GM10248 (cell line): ENCODE measurements at regions not wholly inside any gene's neighbourhood (a gene's known extent, or its start where the extent isn't known, plus 50 kb on each side); places are given as distances from the start of the nearest gene placed in this dataset.
"Not testable (repeated sequence)": the region's sequence is repeated elsewhere in the genome, so short reads cannot be mapped to it uniquely, and the experiment has no call there.

Experiments used
- CTCF ChIA-PET: fragments of 300-600 bp; sonication (Branson Sonifier 250); formaldehyde crosslinking; extraction: SDS; loops from one replicate; lab custom pipeline; 2021; ENCODE audit warnings: antibody characterized with exemption; lab: Yijun Ruan, JAX
- POLR2A ChIA-PET: fragments of 350-650 bp; sonication (Branson Sonifier 250); formaldehyde crosslinking; extraction: SDS; loops from one replicate; lab custom pipeline; 2020; ENCODE audit warnings: antibody characterized with exemption; lab: Yijun Ruan, JAX
- DNase-seq: peaks from one replicate; pipeline ENCODE4 v3.0.0; 2012; ENCODE audit errors: extremely low spot score
- CTCF ChIP-seq: IDR thresholded peaks from 2 replicates; pipeline ENCODE4 v1.5.1; 2012; ENCODE audit warnings: mild to moderate bottlenecking, low read depth; ENCODE audit errors: extremely low read depth, missing control alignments, control extremely low read depth

DNA sequence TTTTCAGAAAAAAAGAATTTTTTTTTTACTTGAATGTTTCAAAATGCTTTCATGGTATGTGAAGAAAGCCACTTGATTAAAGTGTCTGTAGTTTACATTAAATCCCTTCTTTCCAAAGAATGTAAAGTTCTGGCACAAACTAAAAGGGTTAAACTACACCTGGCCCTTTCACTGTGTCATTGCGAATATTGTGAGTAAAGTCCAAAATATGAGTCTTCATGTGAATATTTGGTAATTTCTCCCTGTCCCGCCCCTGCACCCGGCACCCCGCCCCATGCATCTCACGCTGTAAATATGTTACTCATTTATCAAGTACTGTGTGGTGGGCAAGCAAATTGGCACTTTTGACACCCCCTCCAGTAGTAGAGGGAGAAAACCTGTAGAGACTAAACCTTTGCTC is 274.7 kb downstream of the TTC6 start:
- POLR2A ChIA-PET, result no interaction called here
- no peak for TF ChIP-seq CTCF
- no peak for DNase-seq
- CTCF ChIA-PET, result interaction anchor here (1.1 kb wide), 1 partner anchor 623 kb away, joined by 3 read pairs; no protein-coding TSS in a partner anchor

DNA sequence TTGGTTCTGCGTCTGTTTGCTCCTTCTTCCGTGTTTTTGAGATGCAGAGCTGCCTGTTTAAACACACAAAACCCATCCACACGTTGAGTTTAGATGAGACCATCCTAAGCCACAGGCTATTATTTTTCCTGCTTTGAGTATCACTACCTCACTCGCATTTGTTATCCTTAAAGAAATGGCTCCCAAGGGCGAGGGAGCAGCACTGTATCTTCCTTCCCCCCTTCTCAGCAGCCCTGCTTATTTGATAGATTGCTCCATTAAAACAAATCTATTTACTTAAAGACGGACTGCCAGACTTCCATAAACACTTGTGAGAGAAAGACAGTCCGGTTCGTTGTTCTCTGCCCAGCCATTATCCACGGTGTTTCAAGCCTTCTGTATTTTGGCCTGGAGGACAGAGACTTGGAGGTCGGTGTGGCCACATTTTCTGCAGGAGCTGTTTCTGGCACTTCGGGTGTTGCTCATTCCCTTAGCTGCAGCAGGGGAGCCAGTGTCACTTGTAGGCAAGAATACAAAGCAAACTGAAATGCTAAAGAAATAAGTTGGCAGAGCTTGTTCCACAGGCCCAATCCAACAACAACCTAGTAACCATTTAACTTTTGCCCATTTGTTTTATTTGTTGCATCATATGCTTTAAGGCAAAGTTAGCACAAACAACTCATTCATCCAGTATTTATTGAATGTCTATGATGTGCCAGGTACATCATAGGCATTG is 275.4 kb downstream of the TTC6 start:
- ChIA-PET POLR2A (no interaction called here), CTCF (interaction anchor here (1.1 kb wide), 1 partner anchor 624 kb away, joined by 3 read pairs; no protein-coding TSS in a partner anchor)
- no peak for TF ChIP-seq CTCF
- no peak for DNase-seq

GRCh38 chr14:37874065-37874428 is 278.6 kb downstream of the TTC6 start:
- DNase-seq, POLR2A ChIA-PET: not testable (repeated sequence)
- CTCF ChIA-PET, result interaction anchor here (0.6 to 3.4 kb wide), 13 partner anchors 9 to 643 kb away, joined by 3 to 25 read pairs (median 4); no protein-coding TSS in a partner anchor

- POLR2A ChIA-PET, result no interaction called here
- peak; percentile 85 for TF ChIP-seq CTCF
- peak; percentile 60 for DNase-seq
- CTCF ChIA-PET, result interaction anchor here (0.6 to 3.4 kb wide), 13 partner anchors 8 to 644 kb away, joined by 3 to 25 read pairs (median 4); no protein-coding TSS in a partner anchor
These were observed 279.1 kb downstream of the TTC6 start for GRCh38 chr14:37874429-37875109.

DNA sequence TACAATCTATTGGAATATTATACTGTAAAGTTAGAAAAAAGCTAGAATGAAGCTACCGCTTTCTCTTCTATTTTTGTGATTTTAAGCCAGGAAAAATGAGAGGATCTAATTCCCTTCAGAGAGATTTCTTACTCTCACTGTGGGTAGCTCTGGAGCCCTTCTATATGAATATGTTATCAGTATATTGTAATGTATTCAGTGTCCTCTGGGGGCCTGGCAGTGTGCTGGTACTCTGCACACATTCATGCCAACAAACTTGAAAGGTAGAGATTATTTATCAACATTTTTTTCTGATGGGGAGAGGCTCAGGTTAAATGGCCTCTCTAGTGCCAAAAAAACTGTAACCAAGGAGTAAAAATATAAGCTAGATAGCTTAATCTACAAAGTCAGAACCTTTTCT is 292.8 kb downstream of the TTC6 start:
- CTCF ChIA-PET, result interaction anchor here (1.4 to 2.7 kb wide), 2 partner anchors 10 to 14 kb away, joined by 4 to 8 read pairs; no protein-coding TSS in a partner anchor
- no peak for DNase-seq
- no peak for TF ChIP-seq CTCF
- POLR2A ChIA-PET, result no interaction called here

DNA sequence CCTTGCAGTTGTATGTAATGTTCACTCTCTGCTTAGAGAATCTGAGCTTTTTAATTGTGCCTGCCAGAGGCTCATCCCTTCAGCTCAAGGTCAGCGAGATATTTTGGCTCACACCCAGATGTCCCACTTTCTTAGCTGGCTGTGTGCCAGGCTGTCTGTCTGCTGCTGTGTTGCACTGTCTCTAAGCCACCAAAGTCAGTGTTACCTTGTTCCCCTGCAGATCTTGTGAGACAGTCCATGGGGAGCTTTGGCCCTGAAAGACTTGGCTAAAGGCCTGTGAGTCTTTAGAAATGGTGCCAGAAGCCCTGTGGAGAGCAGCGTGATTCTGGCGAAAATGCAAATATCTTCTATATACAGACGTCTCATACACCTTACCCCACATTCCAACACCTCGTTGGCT is 293.7 kb downstream of the TTC6 start:
- ChIA-PET POLR2A (no interaction called here), CTCF (interaction anchor here (2.7 kb wide), 1 partner anchor 13 kb away, joined by 8 read pairs; no protein-coding TSS in a partner anchor)
- DNase-seq, result no peak
- TF ChIP-seq CTCF, result no peak
